DND-41 (cell line): ENCODE measurements at regions not wholly inside any gene's neighbourhood (a gene's known extent, or its start where the extent isn't known, plus 50 kb on each side); places are given as distances from the start of the nearest gene placed in this dataset.

Source experiments
- ATAC-seq: fragments of 200-7000 bp; cut with Tn5 transposase; 3 replicates; pipeline ENCODE4 v1.9.1; 2021; ENCODE audit warnings: low read depth; ENCODE audit not compliant: insufficient read depth
- DNase-seq: peaks from one replicate; pipeline ENCODE4 v3.0.0-alpha.2; 2020
- H2AFZ ChIP-seq: 2 replicates; pipeline ENCODE4 v1.6.0; 2012; ENCODE audit warnings: low read depth, low read length
- H3K27ac ChIP-seq: 2 replicates; pipeline ENCODE4 v1.5.1; 2012; ENCODE audit warnings: low read length, inconsistent platforms
- H3K27me3 ChIP-seq: fragments of 200-600 bp; sonication (generic); 2 replicates; pipeline ENCODE4 v1.6.0; 2012; ENCODE audit warnings: low read length, mild to moderate bottlenecking, inconsistent platforms; ENCODE audit not compliant: insufficient read depth, poor library complexity
- H3K36me3 ChIP-seq: 2 replicates; pipeline ENCODE4 v1.5.1; 2012; ENCODE audit warnings: low read length, inconsistent platforms; ENCODE audit not compliant: insufficient read depth
- H3K4me1 ChIP-seq: 2 replicates; pipeline ENCODE4 v1.5.1; 2012; ENCODE audit warnings: mild to moderate bottlenecking, low read length; ENCODE audit not compliant: insufficient read depth
- H3K4me2 ChIP-seq: 2 replicates; pipeline ENCODE4 v1.6.0; 2012; ENCODE audit warnings: mild to moderate bottlenecking, moderate library complexity, low read length, inconsistent platforms; ENCODE audit not compliant: insufficient read depth
- H3K4me3 ChIP-seq, 2 experiments: fragments of 200-600 bp in 1 of 2; shearing (Covaris generic) in 1 of 2; 2 replicates each; pipeline ENCODE4 v1.5.1; 2012 to 2016; ENCODE audit warnings: inconsistent platforms in 2 of 2, low read length in 2 of 2, mild to moderate bottlenecking in 2 of 2, low read depth in 1 of 2, moderate library complexity in 1 of 2
- H3K79me2 ChIP-seq: 2 replicates; pipeline ENCODE4 v1.6.0; 2012; ENCODE audit warnings: low read length, inconsistent platforms; ENCODE audit not compliant: insufficient read depth
- H3K9ac ChIP-seq: 2 replicates; pipeline ENCODE4 v1.6.0; 2012; ENCODE audit warnings: low read depth, mild to moderate bottlenecking, inconsistent platforms, low read length, moderate library complexity
- H3K9me3 ChIP-seq: 2 replicates; pipeline ENCODE4 v1.5.1; 2012; ENCODE audit warnings: low read length, moderate library complexity, mild to moderate bottlenecking, inconsistent platforms; ENCODE audit not compliant: insufficient read depth, severe bottlenecking
- H4K20me1 ChIP-seq: 2 replicates; pipeline ENCODE4 v1.6.0; 2012; ENCODE audit warnings: low read length; ENCODE audit not compliant: insufficient read depth
- CTCF ChIP-seq: IDR thresholded peaks from 2 replicates; pipeline ENCODE4 v1.5.1; 2012; ENCODE audit warnings: borderline replicate concordance, low read length, moderate library complexity, mild to moderate bottlenecking; ENCODE audit not compliant: poor library complexity, severe bottlenecking; ENCODE audit errors: extremely low read depth
- EZH2 ChIP-seq: IDR thresholded peaks from 3 replicates; pipeline ENCODE4 v1.6.1; 2012; ENCODE audit warnings: borderline replicate concordance, low read depth, mild to moderate bottlenecking, moderate library complexity, low read length, inconsistent platforms; ENCODE audit not compliant: severe bottlenecking

- H3K79me2 ChIP-seq: no peaks in the 10 kb centered on the region
- H3K36me3 ChIP-seq: no peaks in the 10 kb centered on the region
- no peak overlapping the region for H3K4me3 ChIP-seq
- no peak overlapping the region for H3K9ac ChIP-seq
- ATAC-seq (no peak), DNase-seq (no peak)
- H3K27ac ChIP-seq: no peak overlapping the region
- no peaks in the 10 kb centered on the region for H4K20me1 ChIP-seq
- no peaks in the 10 kb centered on the region for H3K27me3 ChIP-seq
- H2AFZ ChIP-seq: no peak overlapping the region
- no peak overlapping the region for H3K4me2 ChIP-seq
- no peaks in the 10 kb centered on the region for H3K4me1 ChIP-seq
- TF ChIP-seq EZH2 (no peak), CTCF (no peak)
- no peaks in the 10 kb centered on the region for H3K9me3 ChIP-seq
Observed at GRCh38 chr12:128170181-128170580, 96.8 kb upstream of the TMEM132C start.

GRCh38 chr12:128178565-128178964 lies 88.4 kb upstream of the TMEM132C start:
- Histone ChIP-seq H3K36me3 (no peaks in the 10 kb centered on the region), H4K20me1 (no peaks in the 10 kb centered on the region), H3K27me3 (no peaks in the 10 kb centered on the region), H2AFZ (no peak overlapping the region), H3K9ac (no peak overlapping the region), H3K9me3 (no peaks in the 10 kb centered on the region), H3K27ac (no peak overlapping the region), H3K4me2 (no peak overlapping the region), H3K4me3 (no peak overlapping the region), H3K4me1 (no peaks in the 10 kb centered on the region), H3K79me2 (no peaks in the 10 kb centered on the region)
- ATAC-seq (no peak), DNase-seq (no peak)
- TF ChIP-seq CTCF: no peak
- no peak for TF ChIP-seq EZH2

GRCh38 chr12:128178966-128179365 lies 88.0 kb upstream of the TMEM132C start:
- no peaks in the 10 kb centered on the region for H3K27me3 ChIP-seq
- H3K9ac ChIP-seq: no peak overlapping the region
- H2AFZ ChIP-seq: no peak overlapping the region
- H3K9me3 ChIP-seq: no peaks in the 10 kb centered on the region
- ATAC-seq (no peak), DNase-seq (no peak)
- H3K27ac ChIP-seq: no peak overlapping the region
- no peaks in the 10 kb centered on the region for H3K79me2 ChIP-seq
- H4K20me1 ChIP-seq: no peaks in the 10 kb centered on the region
- no peaks in the 10 kb centered on the region for H3K36me3 ChIP-seq
- H3K4me2 ChIP-seq: no peak overlapping the region
- H3K4me3 ChIP-seq: no peak overlapping the region
- TF ChIP-seq EZH2: no peak
- H3K4me1 ChIP-seq: no peaks in the 10 kb centered on the region

- no peaks in the 10 kb centered on the region for H3K79me2 ChIP-seq
- no peak overlapping the region for H3K4me3 ChIP-seq
- ATAC-seq: no peak
- no peak for DNase-seq
- no peaks in the 10 kb centered on the region for H4K20me1 ChIP-seq
- TF ChIP-seq CTCF (no peak), EZH2 (no peak)
- H3K4me1 ChIP-seq: no peaks in the 10 kb centered on the region
- no peaks in the 10 kb centered on the region for H3K9me3 ChIP-seq
- no peak overlapping the region for H2AFZ ChIP-seq
- no peaks in the 10 kb centered on the region for H3K36me3 ChIP-seq
- no peak overlapping the region for H3K27ac ChIP-seq
- no peak overlapping the region for H3K4me2 ChIP-seq
- no peaks in the 10 kb centered on the region for H3K27me3 ChIP-seq
- no peak overlapping the region for H3K9ac ChIP-seq
Observed at GRCh38 chr12:128180166-128180565, 86.8 kb upstream of the TMEM132C start.
